Caco-2 (cell line): ENCODE measurements at regions not wholly inside any gene's neighbourhood (a gene's known extent, or its start where the extent isn't known, plus 50 kb on each side); places are given as distances from the start of the nearest gene placed in this dataset.

Source experiments
- BruUV-seq: library from RNA; stranded (reverse); fragments of 400-500 nt; replicated peaks from 2 replicates; lab custom pipeline; 2021; lab: Mats Ljungman, UMichigan
- CTCF ChIA-PET: fragments of 300-600 bp; sonication (Branson Sonifier 250); formaldehyde crosslinking; loops from one replicate; lab custom pipeline; 2022; ENCODE audit warnings: antibody characterized with exemption; lab: Charles Lee
- POLR2A ChIA-PET: fragments of 300-600 bp; sonication (Branson Sonifier 250); formaldehyde crosslinking; loops from one replicate; lab custom pipeline; 2022; ENCODE audit warnings: antibody characterized with exemption; lab: Charles Lee
- DNase-seq, 2 experiments: peaks; one replicate each; pipeline versions ENCODE4 v3.0.0 to v3.0.0-alpha.2; 2020 to 2022
- H3K27me3 ChIP-seq: replicated peaks from 2 replicates; pipeline ENCODE4 v1.6.0; 2011; ENCODE audit warnings: low read length; ENCODE audit not compliant: control insufficient read depth, insufficient read depth
- H3K36me3 ChIP-seq: 2 replicates; pipeline ENCODE4 v1.5.1; 2011; ENCODE audit warnings: low read length; ENCODE audit not compliant: control insufficient read depth, insufficient read depth
- H3K4me1 ChIP-seq: fragments of 250-450 bp; sonication (Bioruptor Pico); 2 replicates; pipeline ENCODE4 v1.5.1; 2020; ENCODE audit warnings: mild to moderate bottlenecking
- H3K4me3 ChIP-seq: 2 replicates; pipeline ENCODE4 v1.5.1; 2011; ENCODE audit warnings: low read depth, mild to moderate bottlenecking, control low read depth, low read length
- H3K9me3 ChIP-seq: fragments of 250-450 bp; sonication (Bioruptor Pico); 2 replicates; pipeline ENCODE4 v1.5.1; 2020; ENCODE audit warnings: mild to moderate bottlenecking, moderate library complexity
- H3K27ac Mint-ChIP-seq: one replicate; pipeline ENCODE4 v1.8.0; 2022; ENCODE audit warnings: mixed read lengths; ENCODE audit not compliant: unreplicated experiment
- H3K27me3 Mint-ChIP-seq: one replicate; pipeline ENCODE4 v1.8.0; 2022; ENCODE audit warnings: mixed read lengths; ENCODE audit not compliant: insufficient read depth, unreplicated experiment
- H3K36me3 Mint-ChIP-seq: one replicate; pipeline ENCODE4 v1.8.0; 2022; ENCODE audit warnings: mild to moderate bottlenecking, mixed read lengths; ENCODE audit not compliant: insufficient read depth, unreplicated experiment
- H3K4me1 Mint-ChIP-seq: one replicate; pipeline ENCODE4 v1.8.0; 2022; ENCODE audit warnings: low read depth, mixed read lengths; ENCODE audit not compliant: unreplicated experiment
- H3K4me3 Mint-ChIP-seq: one replicate; pipeline ENCODE4 v1.8.0; 2022; ENCODE audit warnings: mild to moderate bottlenecking, moderate library complexity, mixed read lengths; ENCODE audit not compliant: unreplicated experiment
- H3K9me3 Mint-ChIP-seq: one replicate; pipeline ENCODE4 v1.8.0; 2022; ENCODE audit warnings: mixed read lengths; ENCODE audit not compliant: unreplicated experiment
- intact Hi-C: fragments of 100-400 bp; cut with micrococcal nuclease; formaldehyde crosslinking; loops from one replicate; pipeline ENCODE4 v1.10.0; 2022; ENCODE audit not compliant: unreplicated experiment
- TF ChIP-seq, protein P1 (sequence below), 2 experiments: fragments of 200-600 bp in 1 of 2; IDR thresholded peaks; 1 replicate in 1 of 2; 2 replicates in 1 of 2; pipeline versions ENCODE4 v1.5.1 to v1.8.0; 2011 to 2022; ENCODE audit warnings: antibody characterized with exemption in 1 of 2, control low read depth in 1 of 2, inconsistent platforms in 1 of 2, low read depth in 1 of 2, low read length in 1 of 2, mild to moderate bottlenecking in 1 of 2, moderate library complexity in 1 of 2; ENCODE audit not compliant: insufficient read depth in 1 of 2, severe bottlenecking in 1 of 2, unreplicated experiment in 1 of 2

DNA sequence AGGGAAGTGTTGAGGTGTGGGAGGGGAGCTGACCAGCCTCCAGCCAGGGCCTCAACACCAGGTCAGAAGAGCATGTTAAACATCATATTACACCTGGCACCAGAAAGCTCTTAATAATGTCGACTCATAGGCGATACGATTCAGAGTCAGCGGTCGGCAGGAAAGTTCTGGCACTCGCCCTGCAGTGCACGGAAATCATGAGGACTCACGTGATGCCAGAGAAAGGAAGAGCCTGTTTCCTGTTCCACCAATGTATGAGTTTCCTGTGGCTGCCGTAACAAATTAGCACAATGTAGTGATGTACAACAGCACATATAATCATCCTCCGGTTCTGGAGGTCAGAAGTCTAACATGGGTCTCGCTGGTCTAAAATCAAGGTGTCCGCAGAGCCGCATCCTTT lies 198.8 kb downstream of the BARX2 start:
- DNase-seq = no peak
- H3K4me3 ChIP-seq = no peak overlapping the region
- H3K4me1 ChIP-seq = no peaks in the 10 kb centered on the region
- POLR2A ChIA-PET = no interaction called here
- no peaks in the 10 kb centered on the region for H3K27me3 ChIP-seq
- no peaks in the 10 kb centered on the region for H3K27me3 Mint-ChIP-seq
- H3K36me3 Mint-ChIP-seq = no peaks in the 10 kb centered on the region
- H3K9me3 Mint-ChIP-seq = peaks cover 4% of the 10 kb centered on the region
- no TSS peak for BruUV-seq
- intact Hi-C loops = no loop called here
- H3K9me3 ChIP-seq = 0 out of 2 replicates have a peak, but pooled peaks cover 7% of the 10 kb centered on the region
- CTCF ChIA-PET = interaction anchor here (0.6 kb wide), 1 partner anchor 114 kb away, joined by 3 read pairs; no protein-coding TSS in a partner anchor
- no peak overlapping the region for H3K4me3 Mint-ChIP-seq
- H3K27ac Mint-ChIP-seq = no peak overlapping the region
- TF ChIP-seq, protein P1, sequence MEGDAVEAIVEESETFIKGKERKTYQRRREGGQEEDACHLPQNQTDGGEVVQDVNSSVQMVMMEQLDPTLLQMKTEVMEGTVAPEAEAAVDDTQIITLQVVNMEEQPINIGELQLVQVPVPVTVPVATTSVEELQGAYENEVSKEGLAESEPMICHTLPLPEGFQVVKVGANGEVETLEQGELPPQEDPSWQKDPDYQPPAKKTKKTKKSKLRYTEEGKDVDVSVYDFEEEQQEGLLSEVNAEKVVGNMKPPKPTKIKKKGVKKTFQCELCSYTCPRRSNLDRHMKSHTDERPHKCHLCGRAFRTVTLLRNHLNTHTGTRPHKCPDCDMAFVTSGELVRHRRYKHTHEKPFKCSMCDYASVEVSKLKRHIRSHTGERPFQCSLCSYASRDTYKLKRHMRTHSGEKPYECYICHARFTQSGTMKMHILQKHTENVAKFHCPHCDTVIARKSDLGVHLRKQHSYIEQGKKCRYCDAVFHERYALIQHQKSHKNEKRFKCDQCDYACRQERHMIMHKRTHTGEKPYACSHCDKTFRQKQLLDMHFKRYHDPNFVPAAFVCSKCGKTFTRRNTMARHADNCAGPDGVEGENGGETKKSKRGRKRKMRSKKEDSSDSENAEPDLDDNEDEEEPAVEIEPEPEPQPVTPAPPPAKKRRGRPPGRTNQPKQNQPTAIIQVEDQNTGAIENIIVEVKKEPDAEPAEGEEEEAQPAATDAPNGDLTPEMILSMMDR (IDR thresholded peaks at IDR 0.05; ENCODE audit: insufficient read depth in 1 of 2, low read depth in 1 of 2, low read length in 1 of 2, severe bottlenecking in 1 of 2, unreplicated experiment in 1 of 2) = no peak
- H3K36me3 ChIP-seq = no peaks in the 10 kb centered on the region
- no peaks in the 10 kb centered on the region for H3K4me1 Mint-ChIP-seq

DNA sequence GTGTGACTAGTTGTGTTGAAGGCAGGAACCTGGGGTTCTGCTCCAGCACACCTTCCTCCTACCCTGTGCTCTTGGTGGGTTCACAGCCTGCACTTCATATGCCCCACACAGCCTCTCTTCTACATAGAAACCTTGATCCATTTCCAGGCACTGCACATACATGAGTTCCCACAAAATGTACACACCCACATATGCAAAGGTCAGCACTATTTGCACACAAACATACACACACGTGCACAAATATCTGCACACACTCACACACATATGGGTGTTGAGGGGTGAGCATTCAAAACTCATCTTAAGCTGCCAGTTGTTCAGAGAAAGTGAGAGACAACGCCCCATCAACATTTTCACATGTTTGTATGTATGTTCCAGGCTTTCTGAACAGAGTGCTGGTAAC lies 201.0 kb downstream of the BARX2 start:
- intact Hi-C loops = loop anchor here (5.0 kb wide), 1 partner anchor 214 kb away; no protein-coding TSS in a partner anchor
- CTCF ChIA-PET = no interaction called here
- BruUV-seq = no TSS peak

DNA sequence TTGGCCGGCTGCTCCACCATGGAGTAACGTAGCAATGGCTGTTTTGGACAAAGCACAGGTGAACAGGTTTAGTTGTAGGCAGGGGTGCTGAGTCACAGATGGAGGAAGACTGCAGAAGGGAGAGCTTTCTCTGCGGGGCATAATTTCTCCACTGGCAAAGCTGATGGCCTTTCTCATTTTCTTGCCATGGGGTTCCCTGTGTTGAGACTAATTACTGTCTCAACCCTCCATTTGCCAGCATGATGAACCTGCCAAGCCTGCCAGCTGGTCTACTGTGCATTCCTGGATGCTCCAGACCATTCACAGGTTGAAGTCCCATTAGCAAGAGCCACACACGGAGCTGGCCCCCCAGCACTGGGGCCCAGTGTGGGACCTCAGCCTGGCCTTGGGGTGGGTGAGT lies 202.4 kb downstream of the BARX2 start:
- no peaks in the 10 kb centered on the region for H3K9me3 Mint-ChIP-seq
- intact Hi-C loops = loop anchor here (5.0 kb wide), 1 partner anchor 216 kb away; no protein-coding TSS in a partner anchor

More for the DNA sequence above, 201.0 kb downstream of the BARX2 start:
- no peak overlapping the region for H3K4me3 Mint-ChIP-seq
- no peak overlapping the region for H3K4me3 ChIP-seq
- H3K4me1 Mint-ChIP-seq = no peaks in the 10 kb centered on the region
- H3K27ac Mint-ChIP-seq = no peak overlapping the region
- TF ChIP-seq, protein P1 (IDR thresholded peaks at IDR 0.05; ENCODE audit: insufficient read depth in 1 of 2, low read depth in 1 of 2, low read length in 1 of 2, severe bottlenecking in 1 of 2, unreplicated experiment in 1 of 2) = no peak
- no peaks in the 10 kb centered on the region for H3K4me1 ChIP-seq
- no peaks in the 10 kb centered on the region for H3K9me3 ChIP-seq
- no peaks in the 10 kb centered on the region for H3K36me3 Mint-ChIP-seq
- H3K27me3 ChIP-seq = no peaks in the 10 kb centered on the region
- H3K36me3 ChIP-seq = no peaks in the 10 kb centered on the region
- no peak for DNase-seq
- no peaks in the 10 kb centered on the region for H3K9me3 Mint-ChIP-seq
- POLR2A ChIA-PET = no interaction called here
- no peaks in the 10 kb centered on the region for H3K27me3 Mint-ChIP-seq

More for the DNA sequence above, 202.4 kb downstream of the BARX2 start:
- TF ChIP-seq, protein P1 (IDR thresholded peaks at IDR 0.05; ENCODE audit: insufficient read depth in 1 of 2, low read depth in 1 of 2, low read length in 1 of 2, severe bottlenecking in 1 of 2, unreplicated experiment in 1 of 2) = no peak
- no peaks in the 10 kb centered on the region for H3K4me1 ChIP-seq
- no peaks in the 10 kb centered on the region for H3K9me3 ChIP-seq
- no peaks in the 10 kb centered on the region for H3K36me3 Mint-ChIP-seq
- no peak overlapping the region for H3K4me3 ChIP-seq
- ChIA-PET POLR2A (no interaction called here), CTCF (no interaction called here)
- H3K4me3 Mint-ChIP-seq = no peak overlapping the region
- no peak overlapping the region for H3K27ac Mint-ChIP-seq
- no peaks in the 10 kb centered on the region for H3K27me3 ChIP-seq
- DNase-seq = no peak
- no peaks in the 10 kb centered on the region for H3K27me3 Mint-ChIP-seq
- no peaks in the 10 kb centered on the region for H3K4me1 Mint-ChIP-seq
- BruUV-seq = no TSS peak
- no peaks in the 10 kb centered on the region for H3K36me3 ChIP-seq
